ENCODE measurements at regions not wholly inside any gene's neighbourhood (a gene's known extent, or its start where the extent isn't known, plus 50 kb on each side); places are given as distances from the start of the nearest gene placed in this dataset.

DNA sequence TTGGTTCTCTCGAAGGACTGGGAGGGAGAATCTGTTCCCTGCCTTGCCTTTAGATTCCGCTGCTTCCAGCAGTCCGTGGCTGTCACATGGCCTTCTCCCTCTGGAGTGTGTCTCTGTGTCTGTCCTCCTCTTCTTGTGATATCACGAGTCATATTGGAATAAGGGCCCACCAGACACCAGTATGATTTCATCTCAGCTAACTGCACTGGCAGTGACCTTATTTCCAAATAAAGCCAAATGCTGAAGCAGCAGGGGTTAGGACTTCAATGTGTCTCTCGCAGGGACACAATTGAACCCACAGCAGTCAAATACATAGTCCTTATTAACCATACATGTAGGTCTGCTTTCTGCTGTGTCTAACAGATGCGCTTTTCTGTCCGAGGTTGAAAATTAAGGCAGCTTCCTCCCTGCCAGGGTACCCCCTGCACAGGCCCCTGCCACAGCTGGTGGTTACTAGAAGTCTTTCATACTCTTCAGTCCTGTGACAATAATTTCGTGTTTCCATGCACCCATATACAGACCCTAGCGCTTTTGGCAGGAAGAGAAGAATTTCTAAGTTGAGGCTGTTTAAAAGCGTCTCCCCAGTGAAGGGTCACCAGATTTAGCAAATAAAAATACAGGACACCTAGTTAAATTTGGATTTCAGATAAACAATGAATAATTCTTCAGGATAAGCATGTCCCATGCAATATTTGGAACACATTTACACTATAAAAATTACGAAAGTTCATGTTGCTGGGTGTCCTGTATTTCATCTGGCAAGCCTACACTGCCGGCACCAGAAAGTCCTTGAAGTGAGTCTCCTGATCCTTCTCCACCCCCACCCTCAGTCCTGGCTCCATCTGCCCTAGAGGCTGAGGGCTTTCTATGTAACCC, 182.1 kb downstream of the ETS2 start:
- TF ChIP-seq, protein P1, sequence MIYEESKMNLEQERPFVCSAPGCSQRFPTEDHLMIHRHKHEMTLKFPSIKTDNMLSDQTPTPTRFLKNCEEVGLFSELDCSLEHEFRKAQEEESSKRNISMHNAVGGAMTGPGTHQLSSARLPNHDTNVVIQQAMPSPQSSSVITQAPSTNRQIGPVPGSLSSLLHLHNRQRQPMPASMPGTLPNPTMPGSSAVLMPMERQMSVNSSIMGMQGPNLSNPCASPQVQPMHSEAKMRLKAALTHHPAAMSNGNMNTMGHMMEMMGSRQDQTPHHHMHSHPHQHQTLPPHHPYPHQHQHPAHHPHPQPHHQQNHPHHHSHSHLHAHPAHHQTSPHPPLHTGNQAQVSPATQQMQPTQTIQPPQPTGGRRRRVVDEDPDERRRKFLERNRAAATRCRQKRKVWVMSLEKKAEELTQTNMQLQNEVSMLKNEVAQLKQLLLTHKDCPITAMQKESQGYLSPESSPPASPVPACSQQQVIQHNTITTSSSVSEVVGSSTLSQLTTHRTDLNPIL (CRISPR knock-in tag; IDR thresholded peaks at IDR 0.05; ENCODE audit: low read depth) = no peak
- TF ChIP-seq BACH2 (CRISPR knock-in tag; IDR thresholded peaks at IDR 0.05; ENCODE audit: borderline replicate concordance) (no peak), TCF4 (CRISPR knock-in tag; IDR thresholded peaks at IDR 0.05; ENCODE audit: borderline replicate concordance) (0 out of 2 replicates have a peak, but pooled peaks have one; percentile 19), RARB (CRISPR knock-in tag; IDR thresholded peaks at IDR 0.05) (no peak), ZFP3 (CRISPR knock-in tag; IDR thresholded peaks at IDR 0.05) (no peak)
- no peak for ATAC-seq

DNA sequence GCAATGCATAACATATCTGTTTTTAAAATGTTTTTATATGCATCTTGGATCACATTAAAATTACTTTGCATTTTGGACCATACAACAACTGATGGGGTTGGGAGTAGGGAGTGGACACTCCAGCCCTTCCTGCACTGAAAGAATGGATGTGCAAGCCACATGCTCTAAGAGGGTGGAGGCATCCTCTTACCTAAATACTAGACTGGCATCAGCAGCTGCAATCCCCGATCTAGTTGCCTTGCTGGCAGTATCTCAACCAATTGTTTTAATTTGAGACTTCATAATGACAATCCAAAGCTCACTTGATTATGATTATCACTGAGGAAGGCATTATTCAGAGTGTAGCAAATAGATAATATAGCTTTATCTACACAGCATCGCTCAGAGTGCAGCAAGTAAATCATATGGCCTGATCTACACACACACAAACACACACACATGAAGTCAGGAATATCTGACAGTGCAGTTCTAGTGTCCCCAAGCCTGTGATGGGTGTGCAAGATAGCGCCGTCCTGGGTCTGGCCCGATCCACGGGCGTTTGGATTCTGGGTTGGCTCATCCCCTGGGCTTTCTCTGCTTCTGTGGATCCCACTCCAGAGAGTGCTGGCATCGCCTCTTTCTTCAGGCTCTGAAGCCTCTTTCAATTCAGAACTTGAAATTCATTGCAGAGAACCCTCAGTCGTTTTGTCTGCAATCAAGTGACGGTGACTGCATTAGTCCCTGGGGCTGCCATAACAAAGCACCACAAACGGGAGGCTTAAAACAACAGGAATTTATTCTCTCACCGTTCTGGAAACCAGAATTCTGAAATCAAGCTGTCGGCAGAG, 181.3 kb downstream of the ETS2 start:
- TF ChIP-seq, protein P2, sequence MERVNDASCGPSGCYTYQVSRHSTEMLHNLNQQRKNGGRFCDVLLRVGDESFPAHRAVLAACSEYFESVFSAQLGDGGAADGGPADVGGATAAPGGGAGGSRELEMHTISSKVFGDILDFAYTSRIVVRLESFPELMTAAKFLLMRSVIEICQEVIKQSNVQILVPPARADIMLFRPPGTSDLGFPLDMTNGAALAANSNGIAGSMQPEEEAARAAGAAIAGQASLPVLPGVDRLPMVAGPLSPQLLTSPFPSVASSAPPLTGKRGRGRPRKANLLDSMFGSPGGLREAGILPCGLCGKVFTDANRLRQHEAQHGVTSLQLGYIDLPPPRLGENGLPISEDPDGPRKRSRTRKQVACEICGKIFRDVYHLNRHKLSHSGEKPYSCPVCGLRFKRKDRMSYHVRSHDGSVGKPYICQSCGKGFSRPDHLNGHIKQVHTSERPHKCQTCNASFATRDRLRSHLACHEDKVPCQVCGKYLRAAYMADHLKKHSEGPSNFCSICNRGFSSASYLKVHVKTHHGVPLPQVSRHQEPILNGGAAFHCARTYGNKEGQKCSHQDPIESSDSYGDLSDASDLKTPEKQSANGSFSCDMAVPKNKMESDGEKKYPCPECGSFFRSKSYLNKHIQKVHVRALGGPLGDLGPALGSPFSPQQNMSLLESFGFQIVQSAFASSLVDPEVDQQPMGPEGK (CRISPR knock-in tag; IDR thresholded peaks at IDR 0.05; ENCODE audit: borderline replicate concordance) = no peak
- no peak for TF ChIP-seq TOX (CRISPR knock-in tag; IDR thresholded peaks at IDR 0.05; ENCODE audit: borderline replicate concordance)
- no peak for ATAC-seq

DNA sequence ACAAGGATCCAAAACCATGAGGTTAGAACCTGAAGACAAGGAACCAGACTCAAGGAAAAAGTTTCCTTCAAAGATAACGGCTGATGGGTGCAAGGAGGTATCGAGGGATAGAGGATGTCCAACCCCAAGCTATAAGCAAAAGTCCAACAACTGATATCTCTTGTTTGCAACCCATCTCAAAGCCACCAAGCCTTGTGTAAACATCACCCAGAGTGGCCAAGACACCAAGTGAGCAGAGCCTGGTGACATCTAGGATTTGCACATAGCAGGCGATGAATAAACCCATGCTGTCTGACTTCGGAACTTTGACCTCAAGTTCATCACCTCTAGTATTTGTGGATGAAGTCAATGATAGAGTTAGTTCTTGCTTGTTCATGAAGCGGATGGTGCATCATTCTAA, 180.7 kb downstream of the ETS2 start:
- TF ChIP-seq TOX (CRISPR knock-in tag; IDR thresholded peaks at IDR 0.05; ENCODE audit: borderline replicate concordance) (no peak), BACH2 (CRISPR knock-in tag; IDR thresholded peaks at IDR 0.05; ENCODE audit: borderline replicate concordance) (no peak), ESRRG (CRISPR knock-in tag; IDR thresholded peaks at IDR 0.05) (no peak), GLIS3 (CRISPR knock-in tag; IDR thresholded peaks at IDR 0.05) (no peak), ZFP3 (CRISPR knock-in tag; IDR thresholded peaks at IDR 0.05) (no peak), ARNTL (CRISPR knock-in tag; IDR thresholded peaks at IDR 0.05; ENCODE audit: borderline replicate concordance, low read depth) (no peak), SNAI2 (CRISPR knock-in tag; IDR thresholded peaks at IDR 0.05) (no peak), ISL1 (CRISPR knock-in tag; IDR thresholded peaks at IDR 0.05) (no peak), ZC3H10 (CRISPR knock-in tag; IDR thresholded peaks at IDR 0.05) (no peak), TCF4 (CRISPR knock-in tag; IDR thresholded peaks at IDR 0.05; ENCODE audit: borderline replicate concordance) (no peak), PPARA (CRISPR knock-in tag; IDR thresholded peaks at IDR 0.05; ENCODE audit: borderline replicate concordance) (no peak), ZNF70 (CRISPR knock-in tag; IDR thresholded peaks at IDR 0.05) (no peak), ZNF8 (CRISPR knock-in tag; IDR thresholded peaks at IDR 0.05) (no peak), CSDC2 (CRISPR knock-in tag; IDR thresholded peaks at IDR 0.05) (no peak), ZFP30 (CRISPR knock-in tag; IDR thresholded peaks at IDR 0.05) (no peak)
- TF ChIP-seq, protein P3, sequence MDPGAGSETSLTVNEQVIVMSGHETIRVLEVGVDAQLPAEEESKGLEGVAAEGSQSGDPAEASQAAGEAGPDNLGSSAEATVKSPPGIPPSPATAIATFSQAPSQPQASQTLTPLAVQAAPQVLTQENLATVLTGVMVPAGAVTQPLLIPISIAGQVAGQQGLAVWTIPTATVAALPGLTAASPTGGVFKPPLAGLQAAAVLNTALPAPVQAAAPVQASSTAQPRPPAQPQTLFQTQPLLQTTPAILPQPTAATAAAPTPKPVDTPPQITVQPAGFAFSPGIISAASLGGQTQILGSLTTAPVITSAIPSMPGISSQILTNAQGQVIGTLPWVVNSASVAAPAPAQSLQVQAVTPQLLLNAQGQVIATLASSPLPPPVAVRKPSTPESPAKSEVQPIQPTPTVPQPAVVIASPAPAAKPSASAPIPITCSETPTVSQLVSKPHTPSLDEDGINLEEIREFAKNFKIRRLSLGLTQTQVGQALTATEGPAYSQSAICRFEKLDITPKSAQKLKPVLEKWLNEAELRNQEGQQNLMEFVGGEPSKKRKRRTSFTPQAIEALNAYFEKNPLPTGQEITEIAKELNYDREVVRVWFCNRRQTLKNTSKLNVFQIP (CRISPR knock-in tag; IDR thresholded peaks at IDR 0.05; ENCODE audit: borderline replicate concordance, low read depth) = no peak
- TF ChIP-seq, protein P1 (CRISPR knock-in tag; IDR thresholded peaks at IDR 0.05; ENCODE audit: low read depth) = no peak
- TF ChIP-seq, protein P4, sequence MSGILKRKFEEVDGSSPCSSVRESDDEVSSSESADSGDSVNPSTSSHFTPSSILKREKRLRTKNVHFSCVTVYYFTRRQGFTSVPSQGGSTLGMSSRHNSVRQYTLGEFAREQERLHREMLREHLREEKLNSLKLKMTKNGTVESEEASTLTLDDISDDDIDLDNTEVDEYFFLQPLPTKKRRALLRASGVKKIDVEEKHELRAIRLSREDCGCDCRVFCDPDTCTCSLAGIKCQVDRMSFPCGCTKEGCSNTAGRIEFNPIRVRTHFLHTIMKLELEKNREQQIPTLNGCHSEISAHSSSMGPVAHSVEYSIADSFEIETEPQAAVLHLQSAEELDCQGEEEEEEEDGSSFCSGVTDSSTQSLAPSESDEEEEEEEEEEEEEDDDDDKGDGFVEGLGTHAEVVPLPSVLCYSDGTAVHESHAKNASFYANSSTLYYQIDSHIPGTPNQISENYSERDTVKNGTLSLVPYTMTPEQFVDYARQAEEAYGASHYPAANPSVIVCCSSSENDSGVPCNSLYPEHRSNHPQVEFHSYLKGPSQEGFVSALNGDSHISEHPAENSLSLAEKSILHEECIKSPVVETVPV (CRISPR knock-in tag; IDR thresholded peaks at IDR 0.05) = no peak
- TF ChIP-seq, protein P2 (CRISPR knock-in tag; IDR thresholded peaks at IDR 0.05; ENCODE audit: borderline replicate concordance) = no peak
- TF ChIP-seq, protein P5, sequence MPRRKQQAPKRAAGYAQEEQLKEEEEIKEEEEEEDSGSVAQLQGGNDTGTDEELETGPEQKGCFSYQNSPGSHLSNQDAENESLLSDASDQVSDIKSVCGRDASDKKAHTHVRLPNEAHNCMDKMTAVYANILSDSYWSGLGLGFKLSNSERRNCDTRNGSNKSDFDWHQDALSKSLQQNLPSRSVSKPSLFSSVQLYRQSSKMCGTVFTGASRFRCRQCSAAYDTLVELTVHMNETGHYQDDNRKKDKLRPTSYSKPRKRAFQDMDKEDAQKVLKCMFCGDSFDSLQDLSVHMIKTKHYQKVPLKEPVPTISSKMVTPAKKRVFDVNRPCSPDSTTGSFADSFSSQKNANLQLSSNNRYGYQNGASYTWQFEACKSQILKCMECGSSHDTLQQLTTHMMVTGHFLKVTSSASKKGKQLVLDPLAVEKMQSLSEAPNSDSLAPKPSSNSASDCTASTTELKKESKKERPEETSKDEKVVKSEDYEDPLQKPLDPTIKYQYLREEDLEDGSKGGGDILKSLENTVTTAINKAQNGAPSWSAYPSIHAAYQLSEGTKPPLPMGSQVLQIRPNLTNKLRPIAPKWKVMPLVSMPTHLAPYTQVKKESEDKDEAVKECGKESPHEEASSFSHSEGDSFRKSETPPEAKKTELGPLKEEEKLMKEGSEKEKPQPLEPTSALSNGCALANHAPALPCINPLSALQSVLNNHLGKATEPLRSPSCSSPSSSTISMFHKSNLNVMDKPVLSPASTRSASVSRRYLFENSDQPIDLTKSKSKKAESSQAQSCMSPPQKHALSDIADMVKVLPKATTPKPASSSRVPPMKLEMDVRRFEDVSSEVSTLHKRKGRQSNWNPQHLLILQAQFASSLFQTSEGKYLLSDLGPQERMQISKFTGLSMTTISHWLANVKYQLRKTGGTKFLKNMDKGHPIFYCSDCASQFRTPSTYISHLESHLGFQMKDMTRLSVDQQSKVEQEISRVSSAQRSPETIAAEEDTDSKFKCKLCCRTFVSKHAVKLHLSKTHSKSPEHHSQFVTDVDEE (CRISPR knock-in tag; IDR thresholded peaks at IDR 0.05) = no peak
- no peak for ATAC-seq
